Ovary (tissue), 7 donors: ENCODE measurements at regions not wholly inside any gene's neighbourhood (a gene's known extent, or its start where the extent isn't known, plus 50 kb on each side); places are given as distances from the start of the nearest gene placed in this dataset.

Source experiments
- DNase-seq, 5 donors: peaks; one replicate each; pipeline ENCODE4 v3.0.0-alpha.2; 2019 to 2020
- H3K27ac ChIP-seq, 2 donors: fragments of 200-600 bp; one replicate each; pipeline versions ENCODE4 v1.5.1 to v1.8.0; 2019 to 2022
- H3K27me3 ChIP-seq: fragments of 200-600 bp; one replicate; pipeline ENCODE4 v1.8.0; 2022
- H3K36me3 ChIP-seq: fragments of 200-600 bp; sonication (generic); one replicate; pipeline ENCODE4 v1.5.1; 2019
- H3K4me1 ChIP-seq: one replicate; pipeline ENCODE4 v1.8.1; 2013; ENCODE audit warnings: mild to moderate bottlenecking, moderate library complexity; ENCODE audit not compliant: insufficient read depth
- H3K4me3 ChIP-seq: fragments of 200-600 bp; sonication (generic); one replicate; pipeline ENCODE4 v1.5.1; 2017
- H3K9me3 ChIP-seq, 2 donors: fragments of 200-600 bp in 1 of 2; sonication (generic) in 1 of 2; one replicate each; pipeline versions ENCODE4 v1.5.1 to v1.8.1; 2013 to 2019; ENCODE audit warnings: mild to moderate bottlenecking in 1 of 2, moderate library complexity in 1 of 2
- CTCF ChIP-seq, 3 donors: fragments of 450-650 bp in 2 of 3; fragments of 200-600 bp in 1 of 3; IDR thresholded peaks; one replicate each; pipeline versions ENCODE4 v1.5.1 to v1.8.0; 2016 to 2022; ENCODE audit warnings: antibody characterized with exemption in 3 of 3, mild to moderate bottlenecking in 1 of 3
- EP300 ChIP-seq: sonication (generic); formaldehyde crosslinking; IDR thresholded peaks from one replicate; pipeline ENCODE4 v1.6.1; 2017; ENCODE audit warnings: antibody characterized with exemption
- POLR2A ChIP-seq: fragments of 450-650 bp; IDR thresholded peaks from one replicate; pipeline ENCODE4 v1.6.1; 2017; ENCODE audit warnings: antibody characterized with exemption, mild to moderate bottlenecking, moderate library complexity
- WGBS, 3 donors: extraction: QIAGEN DNeasy Blood & Tissue Kit in 1 of 3; methylation state at CpG; one replicate each; pipeline versions ENCODE4 v1.1.5 to v1.1.7; 2013 to 2017; 5-methylcytosine and 5-hydroxymethylcytosine counted together
- intact Hi-C, 4 donors: fragments of 100-400 bp; cut with DNase I; formaldehyde crosslinking; loops; one replicate each; pipeline versions ENCODE4 v1.11.0 to v1.15.1; 2022 to 2023
- donor health status: DM: no; HTN: no; CAD: no; lungs with moderate emphysema.
- donor health status: DM: no; HTN: no; CAD: no.
- donor health status: Bipolar disorder and iron deficiency.
- donor health status: DM: no; HTN: no; CAD: no.
- donor health status: DM: yes; HTN: yes; CAD: no.

- no peaks in the 10 kb centered on the region for H3K36me3 ChIP-seq
- no peaks in the 10 kb centered on the region for H3K27me3 ChIP-seq
- peak in 3 of 5 donors; percentile 20 to 31 (median 29) for DNase-seq
- no peak overlapping the region for H3K4me3 ChIP-seq
- TF ChIP-seq CTCF (IDR thresholded peaks at IDR 0.05) (no peak), POLR2A (no peak), EP300 (no peak)
- WGBS, 3 donors: 82 to 97% (median 93%) methylated on average over 17 of the region's 17 CpGs
- intact Hi-C loops: loop anchor here in 3 of 4 donors (5.0 to 10.0 kb wide), 5 partner anchors 52 to 199 kb away; no protein-coding TSS in a partner anchor
- peaks cover 9% of the 10 kb centered on the region for H3K4me1 ChIP-seq
- H3K9me3 ChIP-seq: no peaks in the 10 kb centered on the region
- no peak overlapping the region for H3K27ac ChIP-seq
Observed at GRCh38 chr2:43026426-43027096, 199.8 kb downstream of the ZFP36L2 start.

GRCh38 chr2:43025709-43026295 lies 200.6 kb downstream of the ZFP36L2 start:
- H3K4me1 ChIP-seq: peaks cover 9% of the 10 kb centered on the region
- no peak overlapping the region for H3K27ac ChIP-seq
- intact Hi-C loops: loop anchor here in 3 of 4 donors (5.0 to 10.0 kb wide), 5 partner anchors 51 to 199 kb away; no protein-coding TSS in a partner anchor
- no peak overlapping the region for H3K4me3 ChIP-seq
- H3K27me3 ChIP-seq: no peaks in the 10 kb centered on the region
- DNase-seq: peak in 1 of 5 donors; percentile 11
- WGBS, 3 donors: 82 to 97% (median 90%) methylated on average over 5 of the region's 5 CpGs
- no peaks in the 10 kb centered on the region for H3K9me3 ChIP-seq
- no peak for TF ChIP-seq CTCF (IDR thresholded peaks at IDR 0.05)
- TF ChIP-seq EP300: no peak
- no peak for TF ChIP-seq POLR2A
- no peaks in the 10 kb centered on the region for H3K36me3 ChIP-seq

GRCh38 chr2:43024515-43025011 lies 201.8 kb downstream of the ZFP36L2 start:
- no peaks in the 10 kb centered on the region for H3K27me3 ChIP-seq
- 35 to 47% (median 44%) methylated on average over 9 of the region's 9 CpGs for WGBS, 3 donors
- peaks cover 7% of the 10 kb centered on the region for H3K4me1 ChIP-seq
- no peaks in the 10 kb centered on the region for H3K9me3 ChIP-seq
- no peaks in the 10 kb centered on the region for H3K36me3 ChIP-seq
- H3K27ac ChIP-seq: peak overlapping the region; percentile 20 to 34
- intact Hi-C loops: loop anchor here (5.0 to 10.0 kb wide), 7 partner anchors 47 to 198 kb away; no protein-coding TSS in a partner anchor
- DNase-seq: peak; percentile 70 to 82 (median 80)
- H3K4me3 ChIP-seq: no peak overlapping the region
- peak; percentile 63 to 85 (median 78) for TF ChIP-seq CTCF (IDR thresholded peaks at IDR 0.05)
- TF ChIP-seq POLR2A: no peak

- H3K4me1 ChIP-seq: peaks cover 5% of the 10 kb centered on the region
- 75 to 83% (median 77%) methylated on average over 6 of the region's 6 CpGs for WGBS, 3 donors
Observed at GRCh38 chr2:43023791-43024514, 202.5 kb downstream of the ZFP36L2 start.

More at GRCh38 chr2:43023791-43024514, 202.5 kb downstream of the ZFP36L2 start:
- TF ChIP-seq CTCF (IDR thresholded peaks at IDR 0.05) (no peak), POLR2A (no peak), EP300 (no peak)
- Histone ChIP-seq H3K9me3 (no peaks in the 10 kb centered on the region), H3K36me3 (no peaks in the 10 kb centered on the region), H3K27ac (peak overlapping the region; percentile 20 to 34), H3K27me3 (no peaks in the 10 kb centered on the region), H3K4me3 (no peak overlapping the region)
- DNase-seq: peak in 2 of 5 donors; percentile 11 to 36
- intact Hi-C loops: loop anchor here in 3 of 4 donors (5.0 to 10.0 kb wide), 4 partner anchors 47 to 67 kb away; no protein-coding TSS in a partner anchor
